ENCODE measurements at regions not wholly inside any gene's neighbourhood (a gene's known extent, or its start where the extent isn't known, plus 50 kb on each side); places are given as distances from the start of the nearest gene placed in this dataset.

- dilution Hi-C loops (cut with MboI; ENCODE audit: extremely low pct_ligation_motif_present, low sequenced_read_pairs) (no loop called here), intact Hi-C loops (cut with micrococcal nuclease) (no loop called here)
- BruUV-seq (replicated peaks): no TSS peak
- no peaks in the 10 kb centered on the region for H3K27me3 ChIP-seq (ENCODE audit: control insufficient read depth in 2 of 2, insufficient read depth in 2 of 2, low read length in 2 of 2)
- DNase-seq (ENCODE audit: low read depth, low spot score): no peak
- H3K4me2 ChIP-seq (ENCODE audit: insufficient read depth, low read length): no peak overlapping the region
- no peak overlapping the region for H2AFZ ChIP-seq (ENCODE audit: low read depth, low read length)
- no peak overlapping the region for H3K9ac ChIP-seq (replicated peaks; ENCODE audit: extremely low read depth, insufficient read depth, low read length)
- FAIRE-seq: no peak
- H3K79me2 ChIP-seq (ENCODE audit: control insufficient read depth, insufficient read depth, low read length): no peaks in the 10 kb centered on the region
- peaks cover 5% of the 10 kb centered on the region for H3K4me1 ChIP-seq (ENCODE audit: control insufficient read depth, extremely low read depth, insufficient read depth, low read length)
- ChIA-PET CTCF (interaction anchor here (1.1 to 1.4 kb wide), 2 partner anchors 14 to 58 kb away, joined by 3 to 4 read pairs; no protein-coding TSS in a partner anchor), POLR2A (no interaction called here)
- no peaks in the 10 kb centered on the region for H3K9me3 ChIP-seq (replicated peaks; ENCODE audit: control insufficient read depth, insufficient read depth, low read length)
- H4K20me1 ChIP-seq (replicated peaks; ENCODE audit: control insufficient read depth, extremely low read depth, insufficient read depth, low read length): no peaks in the 10 kb centered on the region
- no peaks in the 10 kb centered on the region for H3K9me1 ChIP-seq (replicated peaks; ENCODE audit: control insufficient read depth, extremely low read depth, insufficient read depth, low read length)
- TF ChIP-seq CTCF (IDR thresholded peaks at IDR 0.05; ENCODE audit: extremely low read depth in 1 of 2, insufficient read depth in 1 of 2, low read depth in 1 of 2, low read length in 2 of 2): no peak
- no peaks in the 10 kb centered on the region for H3K36me3 ChIP-seq (ENCODE audit: control insufficient read depth in 2 of 2, extremely low read depth in 1 of 2, insufficient read depth in 2 of 2, low read length in 2 of 2)
- no peak overlapping the region for H3K27ac ChIP-seq (ENCODE audit: insufficient read depth, low read depth, low read length)
- no peak overlapping the region for H3K4me3 ChIP-seq (replicated peaks in 1 of 3; ENCODE audit: insufficient read depth in 1 of 3, low read depth in 1 of 3, low read length in 3 of 3)
These were observed 306.8 kb upstream of the DDI1 start for GRCh38 chr11:103729617-103730016.

GRCh38 chr11:103730131-103730940 is 306.1 kb upstream of the DDI1 start:
- H3K9ac ChIP-seq (replicated peaks; ENCODE audit: extremely low read depth, insufficient read depth, low read length): no peak overlapping the region
- dilution Hi-C loops (cut with MboI; ENCODE audit: extremely low pct_ligation_motif_present, low sequenced_read_pairs): no loop called here
- H3K27me3 ChIP-seq (ENCODE audit: control insufficient read depth in 2 of 2, insufficient read depth in 2 of 2, low read length in 2 of 2): no peaks in the 10 kb centered on the region
- no peak for TF ChIP-seq EZH2 (IDR thresholded peaks at IDR 0.05; ENCODE audit: borderline replicate concordance, low read depth, low read length, severe bottlenecking)
- no peak for TF ChIP-seq GATA2 (IDR thresholded peaks at IDR 0.05; ENCODE audit: insufficient read depth, insufficient read length, low read depth, low read length)
- TF ChIP-seq POLR2A (IDR thresholded peaks at IDR 0.05; ENCODE audit: low read depth, low read length): no peak
- TF ChIP-seq JUN (IDR thresholded peaks at IDR 0.05; ENCODE audit: borderline replicate concordance, insufficient read depth, insufficient read length, low read depth): peak; percentile 2
- TF ChIP-seq MAX (IDR thresholded peaks at IDR 0.05; ENCODE audit: insufficient read depth, insufficient read length): no peak
- no peak for TF ChIP-seq POLR2AphosphoS5 (IDR thresholded peaks at IDR 0.05; ENCODE audit: insufficient read depth, low read depth, low read length)
- TF ChIP-seq CTCF (IDR thresholded peaks at IDR 0.05; ENCODE audit: extremely low read depth in 1 of 2, insufficient read depth in 1 of 2, low read depth in 1 of 2, low read length in 2 of 2): no peak
- no peak for TF ChIP-seq MYC (IDR thresholded peaks at IDR 0.05; ENCODE audit: low read depth, low read length)
- TF ChIP-seq FOS (IDR thresholded peaks at IDR 0.05; ENCODE audit: borderline replicate concordance, insufficient read depth, low read length): peak; percentile 58
- H2AFZ ChIP-seq (ENCODE audit: low read depth, low read length): peak overlapping the region; percentile 37
- no peaks in the 10 kb centered on the region for H3K9me1 ChIP-seq (replicated peaks; ENCODE audit: control insufficient read depth, extremely low read depth, insufficient read depth, low read length)
- H3K4me3 ChIP-seq (replicated peaks in 1 of 3; ENCODE audit: insufficient read depth in 1 of 3, low read depth in 1 of 3, low read length in 3 of 3): no peak overlapping the region
- no peaks in the 10 kb centered on the region for H3K36me3 ChIP-seq (ENCODE audit: control insufficient read depth in 2 of 2, extremely low read depth in 1 of 2, insufficient read depth in 2 of 2, low read length in 2 of 2)
- no peak overlapping the region for H3K27ac ChIP-seq (ENCODE audit: insufficient read depth, low read depth, low read length)
- no peaks in the 10 kb centered on the region for H3K9me3 ChIP-seq (replicated peaks; ENCODE audit: control insufficient read depth, insufficient read depth, low read length)
- H4K20me1 ChIP-seq (replicated peaks; ENCODE audit: control insufficient read depth, extremely low read depth, insufficient read depth, low read length): no peaks in the 10 kb centered on the region
- ChIA-PET CTCF (interaction anchor here (1.1 to 1.4 kb wide), 2 partner anchors 15 to 57 kb away, joined by 3 to 4 read pairs; no protein-coding TSS in a partner anchor), POLR2A (no interaction called here)
- no TSS peak for BruUV-seq (replicated peaks)
- peak; percentile 19 for DNase-seq (ENCODE audit: low read depth, low spot score)
- H3K4me1 ChIP-seq (ENCODE audit: control insufficient read depth, extremely low read depth, insufficient read depth, low read length): peaks cover 5% of the 10 kb centered on the region
- H3K79me2 ChIP-seq (ENCODE audit: control insufficient read depth, insufficient read depth, low read length): no peaks in the 10 kb centered on the region
- intact Hi-C loops (cut with micrococcal nuclease): no loop called here
- no peak for FAIRE-seq
- no peak overlapping the region for H3K4me2 ChIP-seq (ENCODE audit: insufficient read depth, low read length)
